ENCODE measurements at regions not wholly inside any gene's neighbourhood (a gene's known extent, or its start where the extent isn't known, plus 50 kb on each side); places are given as distances from the start of the nearest gene placed in this dataset.

- H3K9me3 ChIP-seq (ENCODE audit: low read depth), result no peaks in the 10 kb centered on the region
- H3K27me3 ChIP-seq (replicated peaks; ENCODE audit: insufficient read depth), result no peaks in the 10 kb centered on the region
- WGBS, 2 experiments (ENCODE audit: low coverage in 1 of 2, low lambda C conversion rate in 2 of 2, missing lambda C conversion rate in 2 of 2), result 30 to 32% methylated on average over 25 to 26 of the region's 26 CpGs
- H3K36me3 ChIP-seq (ENCODE audit: low read depth), result no peaks in the 10 kb centered on the region
- H3K79me2 ChIP-seq (ENCODE audit: insufficient read depth), result peaks cover 47% of the 10 kb centered on the region
- peaks cover 42% of the 10 kb centered on the region for H3F3A ChIP-seq (ENCODE audit: insufficient read depth)
- peak overlapping the region; percentile 54 for H3K4me2 ChIP-seq (ENCODE audit: unreplicated experiment)
- no peaks in the 10 kb centered on the region for H4K20me1 ChIP-seq (ENCODE audit: insufficient read depth)
- no peaks in the 10 kb centered on the region for H3K9me2 ChIP-seq (ENCODE audit: insufficient read depth)
- in situ Hi-C loops (cut with MboI), result no loop called here
- H3K9ac ChIP-seq, result peak overlapping the region; percentile 65
- DNase-seq, result peak; percentile 94
- H3K27ac ChIP-seq, result peak overlapping the region; percentile 92
- H3K4me1 ChIP-seq (ENCODE audit: insufficient read depth), result peaks cover 49% of the 10 kb centered on the region
- H3K4me3 ChIP-seq, result 0 out of 2 replicates have a peak overlapping the region, but pooled peaks have one; percentile 14
- TF ChIP-seq EZH2phosphoT487 (IDR thresholded peaks at IDR 0.05; ENCODE audit: insufficient read depth, low read depth) (no peak), EZH2 (IDR thresholded peaks at IDR 0.05; ENCODE audit: insufficient read depth, poor library complexity, severe bottlenecking) (no peak)
- no peak overlapping the region for H2AFZ ChIP-seq
Measured at GRCh38 chr12:124390442-124391097, 95.7 kb downstream of the RFLNA start.

- Histone ChIP-seq H3K36me3 (ENCODE audit: low read depth) (no peaks in the 10 kb centered on the region; the same call in 1 of the 2 replicates), H4K20me1 (ENCODE audit: insufficient read depth) (no peaks in the 10 kb centered on the region), H3K9me2 (ENCODE audit: insufficient read depth) (no peaks in the 10 kb centered on the region), H3F3A (ENCODE audit: insufficient read depth) (peaks cover 39% of the 10 kb centered on the region), H3K27me3 (replicated peaks; ENCODE audit: insufficient read depth) (no peaks in the 10 kb centered on the region), H2AFZ (no peak overlapping the region), H3K9me3 (ENCODE audit: low read depth) (no peaks in the 10 kb centered on the region), H3K4me1 (ENCODE audit: insufficient read depth) (peaks cover 52% of the 10 kb centered on the region), H3K4me2 (ENCODE audit: unreplicated experiment) (peak overlapping the region; percentile 97), H3K27ac (peak overlapping the region; percentile 92), H3K79me2 (ENCODE audit: insufficient read depth) (peaks cover 47% of the 10 kb centered on the region), H3K4me3 (peak overlapping the region; percentile 95), H3K9ac (peak overlapping the region; percentile 99)
- 45 to 50% methylated on average over 15 to 16 of the region's 16 CpGs for WGBS, 2 experiments (ENCODE audit: low coverage in 1 of 2, low lambda C conversion rate in 2 of 2, missing lambda C conversion rate in 2 of 2)
- in situ Hi-C loops (cut with MboI), result no loop called here
- no peak for TF ChIP-seq EZH2 (IDR thresholded peaks at IDR 0.05; ENCODE audit: insufficient read depth, poor library complexity, severe bottlenecking)
- no peak for TF ChIP-seq EZH2phosphoT487 (IDR thresholded peaks at IDR 0.05; ENCODE audit: insufficient read depth, low read depth)
- DNase-seq, result no peak
Measured at GRCh38 chr12:124389725-124390441, 95.0 kb downstream of the RFLNA start.

GRCh38 chr12:124389138-124389724 lies 94.3 kb downstream of the RFLNA start:
- in situ Hi-C loops (cut with MboI), result no loop called here
- no peaks in the 10 kb centered on the region for H3K9me2 ChIP-seq (ENCODE audit: insufficient read depth)
- peaks cover 47% of the 10 kb centered on the region for H3K79me2 ChIP-seq (ENCODE audit: insufficient read depth)
- H3K9ac ChIP-seq, result peak overlapping the region; percentile 99
- no peaks in the 10 kb centered on the region for H4K20me1 ChIP-seq (ENCODE audit: insufficient read depth)
- TF ChIP-seq EZH2 (IDR thresholded peaks at IDR 0.05; ENCODE audit: insufficient read depth, poor library complexity, severe bottlenecking) (no peak), EZH2phosphoT487 (IDR thresholded peaks at IDR 0.05; ENCODE audit: insufficient read depth, low read depth) (no peak)
- 2 to 3% methylated on average over 17 to 38 of the region's 39 CpGs for WGBS, 2 experiments (ENCODE audit: low coverage in 1 of 2, low lambda C conversion rate in 2 of 2, missing lambda C conversion rate in 2 of 2)
- peaks cover 52% of the 10 kb centered on the region for H3K4me1 ChIP-seq (ENCODE audit: insufficient read depth)
- peak overlapping the region; percentile 92 for H3K27ac ChIP-seq
- H3K9me3 ChIP-seq (ENCODE audit: low read depth), result no peaks in the 10 kb centered on the region
- H3F3A ChIP-seq (ENCODE audit: insufficient read depth), result peaks cover 40% of the 10 kb centered on the region
- H3K4me2 ChIP-seq (ENCODE audit: unreplicated experiment), result peak overlapping the region; percentile 97
- peaks cover 5% of the 10 kb centered on the region; the same call in 1 of the 2 replicates for H3K36me3 ChIP-seq (ENCODE audit: low read depth)
- no peaks in the 10 kb centered on the region for H3K27me3 ChIP-seq (replicated peaks; ENCODE audit: insufficient read depth)
- no peak overlapping the region for H2AFZ ChIP-seq
- DNase-seq, result peak; percentile 94
- peak overlapping the region; percentile 95 for H3K4me3 ChIP-seq

DNA sequence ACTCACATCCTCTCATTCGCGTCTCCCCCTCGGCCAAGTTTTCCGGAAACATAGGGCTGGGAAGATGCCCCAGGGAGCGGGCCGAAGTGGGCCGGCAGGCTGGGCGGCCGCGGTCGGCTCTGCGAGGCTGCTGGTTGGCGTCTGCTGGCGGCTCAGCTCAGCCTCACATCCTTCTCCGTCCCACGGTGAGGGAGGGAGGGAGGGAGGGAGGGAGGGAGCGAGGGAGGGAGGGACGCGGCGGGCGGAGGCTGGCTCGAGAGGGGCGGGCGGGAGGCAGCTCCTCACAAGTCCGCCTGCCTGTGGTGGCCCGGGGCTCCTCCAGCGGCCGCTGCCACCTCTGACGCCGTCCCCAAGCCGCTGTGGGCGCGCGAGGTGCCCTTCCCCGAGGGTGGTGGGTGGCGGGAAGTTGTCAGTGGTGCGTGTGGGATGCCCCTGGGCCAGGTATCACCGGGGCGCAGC lies 93.8 kb downstream of the RFLNA start:
- TF ChIP-seq EZH2 (IDR thresholded peaks at IDR 0.05; ENCODE audit: insufficient read depth, poor library complexity, severe bottlenecking), result no peak
- TF ChIP-seq EZH2phosphoT487 (IDR thresholded peaks at IDR 0.05; ENCODE audit: insufficient read depth, low read depth), result no peak
- peaks cover 50% of the 10 kb centered on the region for H3K4me1 ChIP-seq (ENCODE audit: insufficient read depth)
- H3K36me3 ChIP-seq (ENCODE audit: low read depth), result peaks cover 8% of the 10 kb centered on the region; the same call in 1 of the 2 replicates
- H3K4me3 ChIP-seq, result peak overlapping the region; percentile 95
- H3K4me2 ChIP-seq (ENCODE audit: unreplicated experiment), result peak overlapping the region; percentile 97
- H4K20me1 ChIP-seq (ENCODE audit: insufficient read depth), result no peaks in the 10 kb centered on the region
- H3K9me2 ChIP-seq (ENCODE audit: insufficient read depth), result no peaks in the 10 kb centered on the region
- peak; percentile 95 for DNase-seq
- peaks cover 39% of the 10 kb centered on the region for H3F3A ChIP-seq (ENCODE audit: insufficient read depth)
- peak overlapping the region; percentile 99 for H3K9ac ChIP-seq
- 0 to 3% methylated on average over 19 to 32 of the region's 39 CpGs for WGBS, 2 experiments (ENCODE audit: low coverage in 1 of 2, low lambda C conversion rate in 2 of 2, missing lambda C conversion rate in 2 of 2)
- peaks cover 52% of the 10 kb centered on the region for H3K79me2 ChIP-seq (ENCODE audit: insufficient read depth)
- peak overlapping the region; percentile 92 for H3K27ac ChIP-seq
- in situ Hi-C loops (cut with MboI), result no loop called here
- H3K9me3 ChIP-seq (ENCODE audit: low read depth), result no peaks in the 10 kb centered on the region
- no peak overlapping the region for H2AFZ ChIP-seq
- no peaks in the 10 kb centered on the region for H3K27me3 ChIP-seq (replicated peaks; ENCODE audit: insufficient read depth)

Measured in GM23248 (cell line).